GM23338 (cell line): ENCODE measurements at regions not wholly inside any gene's neighbourhood (a gene's known extent, or its start where the extent isn't known, plus 50 kb on each side); places are given as distances from the start of the nearest gene placed in this dataset.
A peak's percentile ranks its signal among the peaks of the same experiment; 100 is the strongest.

Experiments
- ATAC-seq: fragments of 200-7000 bp; cut with Tn5 transposase; 3 replicates; pipeline ENCODE4 v1.9.1; 2020
- DNase-seq: peaks from one replicate; pipeline ENCODE4 v3.0.0-alpha.2; 2015; ENCODE audit warnings: low spot score
- H2AFZ ChIP-seq: fragments of 200-600 bp; sonication (generic); 2 replicates; pipeline ENCODE4 v1.8.0; 2016; ENCODE audit warnings: antibody characterized with exemption, mild to moderate bottlenecking, moderate library complexity
- H3F3A ChIP-seq: fragments of 200-600 bp; sonication (generic); replicated peaks from 2 replicates; pipeline ENCODE4 v1.8.0; 2017; ENCODE audit warnings: antibody characterized with exemption, mixed run types, low read depth
- H3K27ac ChIP-seq: fragments of 200-600 bp; sonication (generic); 2 replicates; pipeline ENCODE4 v1.6.1; 2016; ENCODE audit warnings: low read depth
- H3K27me3 ChIP-seq: fragments of 200-600 bp; sonication (generic); 2 replicates; pipeline ENCODE4 v1.8.0; 2016; ENCODE audit warnings: mild to moderate bottlenecking, mixed run types, moderate library complexity; ENCODE audit not compliant: insufficient read depth
- H3K36me3 ChIP-seq: fragments of 200-600 bp; sonication (generic); 2 replicates; pipeline ENCODE4 v1.8.0; 2016; ENCODE audit warnings: mild to moderate bottlenecking; ENCODE audit not compliant: insufficient read depth
- H3K4me1 ChIP-seq: fragments of 200-600 bp; sonication (generic); 2 replicates; pipeline ENCODE4 v1.8.0; 2016; ENCODE audit warnings: mild to moderate bottlenecking, moderate library complexity; ENCODE audit not compliant: insufficient read depth
- H3K4me2 ChIP-seq: fragments of 200-600 bp; sonication (generic); 2 replicates; pipeline ENCODE4 v1.7.1; 2017; ENCODE audit warnings: mixed run types
- H3K4me3 ChIP-seq: fragments of 200-600 bp; sonication (generic); 2 replicates; pipeline ENCODE4 v1.6.1; 2016; ENCODE audit warnings: mixed run types
- H3K79me2 ChIP-seq: fragments of 200-600 bp; sonication (generic); replicated peaks from 2 replicates; pipeline ENCODE4 v1.8.0; 2017; ENCODE audit warnings: mild to moderate bottlenecking; ENCODE audit not compliant: insufficient read depth
- H3K9me2 ChIP-seq: fragments of 200-600 bp; sonication (generic); 2 replicates; pipeline ENCODE4 v1.8.0; 2017; ENCODE audit not compliant: insufficient read depth
- H4K20me1 ChIP-seq: fragments of 200-600 bp; sonication (generic); replicated peaks from 2 replicates; pipeline ENCODE4 v1.8.0; 2017; ENCODE audit warnings: mild to moderate bottlenecking; ENCODE audit not compliant: insufficient read depth
- H3K27ac Mint-ChIP-seq: 2 replicates; pipeline ENCODE4 v1.8.0; 2020; ENCODE audit warnings: inconsistent platforms, mild to moderate bottlenecking, moderate library complexity, mixed read lengths
- H3K27me3 Mint-ChIP-seq: 3 replicates; pipeline ENCODE4 v1.8.0; 2022; ENCODE audit warnings: low read depth, mild to moderate bottlenecking, moderate library complexity, mixed read lengths, inconsistent platforms; ENCODE audit not compliant: insufficient read depth, poor library complexity
- H3K36me3 Mint-ChIP-seq: 3 replicates; pipeline ENCODE4 v1.8.0; 2021; ENCODE audit warnings: low read depth, mild to moderate bottlenecking, inconsistent platforms, moderate library complexity, mixed read lengths
- H3K4me1 Mint-ChIP-seq: 3 replicates; pipeline ENCODE4 v1.8.0; 2020; ENCODE audit warnings: mild to moderate bottlenecking, inconsistent platforms, mixed read lengths
- H3K4me3 Mint-ChIP-seq: 3 replicates; pipeline ENCODE4 v1.8.0; 2021; ENCODE audit warnings: moderate library complexity, mild to moderate bottlenecking, inconsistent platforms, mixed read lengths
- H3K9me3 Mint-ChIP-seq: 3 replicates; pipeline ENCODE4 v1.8.0; 2020; ENCODE audit warnings: moderate library complexity, mild to moderate bottlenecking, inconsistent platforms, mixed read lengths
- CREB1 ChIP-seq: fragments of 250-450 bp; sonication (Bioruptor Pico); IDR thresholded peaks from 2 replicates; pipeline ENCODE4 v1.5.0; 2020; ENCODE audit warnings: low read depth, mild to moderate bottlenecking, moderate library complexity
- EZH2 ChIP-seq: fragments of 200-600 bp; sonication (generic); IDR thresholded peaks from one replicate; pipeline ENCODE4 v1.8.0; 2017; ENCODE audit warnings: antibody characterized with exemption, mild to moderate bottlenecking, low read depth; ENCODE audit not compliant: unreplicated experiment
- EZH2phosphoT487 ChIP-seq: fragments of 200-600 bp; sonication (generic); IDR thresholded peaks from one replicate; pipeline ENCODE4 v1.8.1; 2018; ENCODE audit warnings: antibody characterized with exemption; ENCODE audit not compliant: unreplicated experiment
- POLR2AphosphoS5 ChIP-seq: IDR thresholded peaks from 2 replicates; pipeline ENCODE4 v1.6.1; 2016; ENCODE audit warnings: antibody characterized with exemption, low read depth
- STAT1 ChIP-seq: IDR thresholded peaks from one replicate; pipeline ENCODE4 v1.6.1; 2016; ENCODE audit warnings: antibody characterized with exemption; ENCODE audit not compliant: unreplicated experiment
- ZNF114 ChIP-seq: fragments of 250-450 bp; sonication (Bioruptor Pico); IDR thresholded peaks from 2 replicates; pipeline ENCODE4 v1.5.0; 2020; ENCODE audit warnings: mild to moderate bottlenecking, moderate library complexity
- ZNF331 ChIP-seq: fragments of 250-450 bp; sonication (Bioruptor Pico); IDR thresholded peaks from 2 replicates; pipeline ENCODE4 v1.5.0; 2020; ENCODE audit warnings: low read depth, mild to moderate bottlenecking, moderate library complexity
- TF ChIP-seq, protein P1 (sequence below), 2 experiments: fragments of 200-600 bp in 1 of 2; sonication (generic) in 1 of 2; conservative IDR thresholded peaks; 2 replicates each; pipeline versions ENCODE4 v1.5.1 to v1.6.1; 2016 to 2017; ENCODE audit warnings: antibody characterized with exemption in 2 of 2, low read depth in 2 of 2, mild to moderate bottlenecking in 2 of 2, moderate library complexity in 1 of 2
- TF ChIP-seq, protein P2 (sequence below): fragments of 250-450 bp; sonication (Bioruptor Pico); IDR thresholded peaks from 2 replicates; pipeline ENCODE4 v1.5.0; 2020; ENCODE audit warnings: mild to moderate bottlenecking, moderate library complexity

GRCh38 chrX:13167481-13168231, 123.2 kb upstream of the FAM9C start:
- H3K4me3 ChIP-seq: no peak overlapping the region
- no peak overlapping the region for H3K4me2 ChIP-seq
- Mint-ChIP-seq H3K27me3 (peaks cover 2% of the 10 kb centered on the region), H3K27ac (no peak overlapping the region), H3K36me3 (no peaks in the 10 kb centered on the region; the same call in 2 of the 3 replicates), H3K4me1 (peaks cover 16% of the 10 kb centered on the region), H3K4me3 (no peak overlapping the region), H3K9me3 (no peaks in the 10 kb centered on the region; the same call in 1 of the 3 replicates)
- no peak for ATAC-seq
- H3K36me3 ChIP-seq: no peaks in the 10 kb centered on the region
- H3K4me1 ChIP-seq: peaks cover 16% of the 10 kb centered on the region
- H3K27ac ChIP-seq: no peak overlapping the region
- no peaks in the 10 kb centered on the region for H3F3A ChIP-seq
- no peak overlapping the region for H2AFZ ChIP-seq
- no peaks in the 10 kb centered on the region for H4K20me1 ChIP-seq
- no peaks in the 10 kb centered on the region for H3K9me2 ChIP-seq
- no peak for DNase-seq
- TF ChIP-seq, protein P1, sequence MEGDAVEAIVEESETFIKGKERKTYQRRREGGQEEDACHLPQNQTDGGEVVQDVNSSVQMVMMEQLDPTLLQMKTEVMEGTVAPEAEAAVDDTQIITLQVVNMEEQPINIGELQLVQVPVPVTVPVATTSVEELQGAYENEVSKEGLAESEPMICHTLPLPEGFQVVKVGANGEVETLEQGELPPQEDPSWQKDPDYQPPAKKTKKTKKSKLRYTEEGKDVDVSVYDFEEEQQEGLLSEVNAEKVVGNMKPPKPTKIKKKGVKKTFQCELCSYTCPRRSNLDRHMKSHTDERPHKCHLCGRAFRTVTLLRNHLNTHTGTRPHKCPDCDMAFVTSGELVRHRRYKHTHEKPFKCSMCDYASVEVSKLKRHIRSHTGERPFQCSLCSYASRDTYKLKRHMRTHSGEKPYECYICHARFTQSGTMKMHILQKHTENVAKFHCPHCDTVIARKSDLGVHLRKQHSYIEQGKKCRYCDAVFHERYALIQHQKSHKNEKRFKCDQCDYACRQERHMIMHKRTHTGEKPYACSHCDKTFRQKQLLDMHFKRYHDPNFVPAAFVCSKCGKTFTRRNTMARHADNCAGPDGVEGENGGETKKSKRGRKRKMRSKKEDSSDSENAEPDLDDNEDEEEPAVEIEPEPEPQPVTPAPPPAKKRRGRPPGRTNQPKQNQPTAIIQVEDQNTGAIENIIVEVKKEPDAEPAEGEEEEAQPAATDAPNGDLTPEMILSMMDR (conservative IDR thresholded peaks at IDR 0.05; ENCODE audit: low read depth in 2 of 2): no peak
- no peak for TF ChIP-seq CREB1 (CRISPR knock-in tag)
- H3K79me2 ChIP-seq: no peaks in the 10 kb centered on the region
- peaks cover 30% of the 10 kb centered on the region for H3K27me3 ChIP-seq

- peak; percentile 69 for ATAC-seq
- Mint-ChIP-seq H3K36me3 (no peaks in the 10 kb centered on the region), H3K27me3 (peaks cover 2% of the 10 kb centered on the region), H3K27ac (no peak overlapping the region), H3K9me3 (no peaks in the 10 kb centered on the region; the same call in 2 of the 3 replicates), H3K4me3 (peak overlapping the region; percentile 10; the same call in 1 of the 3 replicates), H3K4me1 (peaks cover 20% of the 10 kb centered on the region)
- H3K9me2 ChIP-seq: no peaks in the 10 kb centered on the region
- H3K4me1 ChIP-seq: peaks cover 21% of the 10 kb centered on the region
- DNase-seq: peak; percentile 15
- no peaks in the 10 kb centered on the region for H3K36me3 ChIP-seq
- no peaks in the 10 kb centered on the region for H3K79me2 ChIP-seq
- H3K27me3 ChIP-seq: peaks cover 34% of the 10 kb centered on the region
- peak overlapping the region; percentile 30 for H3K4me2 ChIP-seq
- no peaks in the 10 kb centered on the region for H4K20me1 ChIP-seq
- H3K4me3 ChIP-seq: no peak overlapping the region
- no peak overlapping the region for H3K27ac ChIP-seq
- H2AFZ ChIP-seq: no peak overlapping the region
- no peaks in the 10 kb centered on the region for H3F3A ChIP-seq
- TF ChIP-seq EZH2: no peak
- TF ChIP-seq POLR2AphosphoS5: no peak
- TF ChIP-seq CREB1 (CRISPR knock-in tag): no peak
- no peak for TF ChIP-seq STAT1
- no peak for TF ChIP-seq ZNF114 (CRISPR knock-in tag)
- no peak for TF ChIP-seq ZNF331
- TF ChIP-seq, protein P2, sequence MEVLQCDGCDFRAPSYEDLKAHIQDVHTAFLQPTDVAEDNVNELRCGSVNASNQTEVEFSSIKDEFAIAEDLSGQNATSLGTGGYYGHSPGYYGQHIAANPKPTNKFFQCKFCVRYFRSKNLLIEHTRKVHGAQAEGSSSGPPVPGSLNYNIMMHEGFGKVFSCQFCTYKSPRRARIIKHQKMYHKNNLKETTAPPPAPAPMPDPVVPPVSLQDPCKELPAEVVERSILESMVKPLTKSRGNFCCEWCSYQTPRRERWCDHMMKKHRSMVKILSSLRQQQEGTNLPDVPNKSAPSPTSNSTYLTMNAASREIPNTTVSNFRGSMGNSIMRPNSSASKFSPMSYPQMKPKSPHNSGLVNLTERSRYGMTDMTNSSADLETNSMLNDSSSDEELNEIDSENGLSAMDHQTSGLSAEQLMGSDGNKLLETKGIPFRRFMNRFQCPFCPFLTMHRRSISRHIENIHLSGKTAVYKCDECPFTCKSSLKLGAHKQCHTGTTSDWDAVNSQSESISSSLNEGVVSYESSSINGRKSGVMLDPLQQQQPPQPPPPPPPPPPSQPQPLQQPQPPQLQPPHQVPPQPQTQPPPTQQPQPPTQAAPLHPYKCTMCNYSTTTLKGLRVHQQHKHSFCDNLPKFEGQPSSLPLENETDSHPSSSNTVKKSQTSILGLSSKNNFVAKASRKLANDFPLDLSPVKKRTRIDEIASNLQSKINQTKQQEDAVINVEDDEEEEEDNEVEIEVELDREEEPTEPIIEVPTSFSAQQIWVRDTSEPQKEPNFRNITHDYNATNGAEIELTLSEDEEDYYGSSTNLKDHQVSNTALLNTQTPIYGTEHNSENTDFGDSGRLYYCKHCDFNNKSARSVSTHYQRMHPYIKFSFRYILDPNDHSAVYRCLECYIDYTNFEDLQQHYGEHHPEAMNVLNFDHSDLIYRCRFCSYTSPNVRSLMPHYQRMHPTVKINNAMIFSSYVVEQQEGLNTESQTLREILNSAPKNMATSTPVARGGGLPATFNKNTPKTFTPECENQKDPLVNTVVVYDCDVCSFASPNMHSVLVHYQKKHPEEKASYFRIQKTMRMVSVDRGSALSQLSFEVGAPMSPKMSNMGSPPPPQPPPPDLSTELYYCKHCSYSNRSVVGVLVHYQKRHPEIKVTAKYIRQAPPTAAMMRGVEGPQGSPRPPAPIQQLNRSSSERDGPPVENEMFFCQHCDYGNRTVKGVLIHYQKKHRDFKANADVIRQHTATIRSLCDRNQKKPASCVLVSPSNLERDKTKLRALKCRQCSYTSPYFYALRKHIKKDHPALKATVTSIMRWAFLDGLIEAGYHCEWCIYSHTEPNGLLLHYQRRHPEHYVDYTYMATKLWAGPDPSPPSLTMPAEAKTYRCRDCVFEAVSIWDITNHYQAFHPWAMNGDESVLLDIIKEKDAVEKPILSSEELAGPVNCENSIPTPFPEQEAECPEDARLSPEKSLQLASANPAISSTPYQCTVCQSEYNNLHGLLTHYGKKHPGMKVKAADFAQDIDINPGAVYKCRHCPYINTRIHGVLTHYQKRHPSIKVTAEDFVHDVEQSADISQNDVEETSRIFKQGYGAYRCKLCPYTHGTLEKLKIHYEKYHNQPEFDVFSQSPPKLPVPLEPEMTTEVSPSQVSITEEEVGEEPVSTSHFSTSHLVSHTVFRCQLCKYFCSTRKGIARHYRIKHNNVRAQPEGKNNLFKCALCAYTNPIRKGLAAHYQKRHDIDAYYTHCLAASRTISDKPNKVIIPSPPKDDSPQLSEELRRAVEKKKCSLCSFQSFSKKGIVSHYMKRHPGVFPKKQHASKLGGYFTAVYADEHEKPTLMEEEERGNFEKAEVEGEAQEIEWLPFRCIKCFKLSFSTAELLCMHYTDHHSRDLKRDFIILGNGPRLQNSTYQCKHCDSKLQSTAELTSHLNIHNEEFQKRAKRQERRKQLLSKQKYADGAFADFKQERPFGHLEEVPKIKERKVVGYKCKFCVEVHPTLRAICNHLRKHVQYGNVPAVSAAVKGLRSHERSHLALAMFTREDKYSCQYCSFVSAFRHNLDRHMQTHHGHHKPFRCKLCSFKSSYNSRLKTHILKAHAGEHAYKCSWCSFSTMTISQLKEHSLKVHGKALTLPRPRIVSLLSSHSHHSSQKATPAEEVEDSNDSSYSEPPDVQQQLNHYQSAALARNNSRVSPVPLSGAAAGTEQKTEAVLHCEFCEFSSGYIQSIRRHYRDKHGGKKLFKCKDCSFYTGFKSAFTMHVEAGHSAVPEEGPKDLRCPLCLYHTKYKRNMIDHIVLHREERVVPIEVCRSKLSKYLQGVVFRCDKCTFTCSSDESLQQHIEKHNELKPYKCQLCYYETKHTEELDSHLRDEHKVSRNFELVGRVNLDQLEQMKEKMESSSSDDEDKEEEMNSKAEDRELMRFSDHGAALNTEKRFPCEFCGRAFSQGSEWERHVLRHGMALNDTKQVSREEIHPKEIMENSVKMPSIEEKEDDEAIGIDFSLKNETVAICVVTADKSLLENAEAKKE (CRISPR knock-in tag): no peak
- TF ChIP-seq EZH2phosphoT487: no peak
These were observed 121.1 kb upstream of the FAM9C start for GRCh38 chrX:13165266-13166189.
